WERI-Rb-1 (cell line): ENCODE measurements at regions not wholly inside any gene's neighbourhood (a gene's known extent, or its start where the extent isn't known, plus 50 kb on each side); places are given as distances from the start of the nearest gene placed in this dataset.

Source experiments
- DNase-seq: peaks from one replicate; pipeline ENCODE4 v3.0.0-alpha.2; 2020
- H3K27ac ChIP-seq: fragments of 250-450 bp; sonication (Bioruptor Pico); 2 replicates; pipeline ENCODE4 v1.5.1; 2020; ENCODE audit warnings: mild to moderate bottlenecking, moderate library complexity
- H3K27me3 ChIP-seq: fragments of 250-450 bp; sonication (Bioruptor Pico); 2 replicates; pipeline ENCODE4 v1.5.1; 2021; ENCODE audit warnings: mild to moderate bottlenecking, low read depth, moderate library complexity; ENCODE audit not compliant: insufficient read depth, severe bottlenecking
- H3K36me3 ChIP-seq: fragments of 250-450 bp; sonication (Bioruptor Pico); 2 replicates; pipeline ENCODE4 v1.5.1; 2020; ENCODE audit warnings: mild to moderate bottlenecking, moderate library complexity
- H3K4me3 ChIP-seq: 2 replicates; pipeline ENCODE4 v1.5.1; 2011; ENCODE audit warnings: low read depth, mild to moderate bottlenecking, control low read depth, low read length
- H3K9me3 ChIP-seq: fragments of 250-450 bp; sonication (Bioruptor Pico); 2 replicates; pipeline ENCODE4 v1.5.1; 2021; ENCODE audit warnings: mild to moderate bottlenecking, moderate library complexity; ENCODE audit not compliant: severe bottlenecking
- TF ChIP-seq, protein P1 (sequence below): IDR thresholded peaks from 2 replicates; pipeline ENCODE4 v1.5.1; 2011; ENCODE audit warnings: low read depth, mild to moderate bottlenecking, control low read depth, inconsistent platforms, low read length

DNA sequence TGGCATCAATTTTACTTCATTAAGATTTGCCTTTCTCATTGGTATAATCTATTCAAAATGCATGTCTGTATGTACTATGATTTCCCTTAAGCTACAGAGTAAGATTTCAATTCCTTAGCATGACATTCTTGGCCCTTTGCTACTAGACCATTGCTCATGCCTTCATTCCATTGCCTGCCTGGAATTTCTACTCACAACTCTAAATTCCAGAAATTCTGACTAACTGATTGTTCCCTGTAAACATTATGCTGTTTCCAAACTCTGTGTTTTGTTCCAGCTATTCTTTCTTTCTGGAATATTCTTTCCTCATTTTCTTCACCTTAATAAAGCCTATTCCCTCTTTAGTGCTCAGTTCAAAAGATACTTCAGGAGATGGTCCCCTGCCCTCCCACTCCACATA is 568.8 kb upstream of the SEMA6A start:
- Histone ChIP-seq H3K9me3 (no peaks in the 10 kb centered on the region), H3K27ac (no peak overlapping the region), H3K36me3 (no peaks in the 10 kb centered on the region), H3K4me3 (no peak overlapping the region), H3K27me3 (no peaks in the 10 kb centered on the region)
- TF ChIP-seq, protein P1, sequence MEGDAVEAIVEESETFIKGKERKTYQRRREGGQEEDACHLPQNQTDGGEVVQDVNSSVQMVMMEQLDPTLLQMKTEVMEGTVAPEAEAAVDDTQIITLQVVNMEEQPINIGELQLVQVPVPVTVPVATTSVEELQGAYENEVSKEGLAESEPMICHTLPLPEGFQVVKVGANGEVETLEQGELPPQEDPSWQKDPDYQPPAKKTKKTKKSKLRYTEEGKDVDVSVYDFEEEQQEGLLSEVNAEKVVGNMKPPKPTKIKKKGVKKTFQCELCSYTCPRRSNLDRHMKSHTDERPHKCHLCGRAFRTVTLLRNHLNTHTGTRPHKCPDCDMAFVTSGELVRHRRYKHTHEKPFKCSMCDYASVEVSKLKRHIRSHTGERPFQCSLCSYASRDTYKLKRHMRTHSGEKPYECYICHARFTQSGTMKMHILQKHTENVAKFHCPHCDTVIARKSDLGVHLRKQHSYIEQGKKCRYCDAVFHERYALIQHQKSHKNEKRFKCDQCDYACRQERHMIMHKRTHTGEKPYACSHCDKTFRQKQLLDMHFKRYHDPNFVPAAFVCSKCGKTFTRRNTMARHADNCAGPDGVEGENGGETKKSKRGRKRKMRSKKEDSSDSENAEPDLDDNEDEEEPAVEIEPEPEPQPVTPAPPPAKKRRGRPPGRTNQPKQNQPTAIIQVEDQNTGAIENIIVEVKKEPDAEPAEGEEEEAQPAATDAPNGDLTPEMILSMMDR = no peak
- DNase-seq = no peak

DNA sequence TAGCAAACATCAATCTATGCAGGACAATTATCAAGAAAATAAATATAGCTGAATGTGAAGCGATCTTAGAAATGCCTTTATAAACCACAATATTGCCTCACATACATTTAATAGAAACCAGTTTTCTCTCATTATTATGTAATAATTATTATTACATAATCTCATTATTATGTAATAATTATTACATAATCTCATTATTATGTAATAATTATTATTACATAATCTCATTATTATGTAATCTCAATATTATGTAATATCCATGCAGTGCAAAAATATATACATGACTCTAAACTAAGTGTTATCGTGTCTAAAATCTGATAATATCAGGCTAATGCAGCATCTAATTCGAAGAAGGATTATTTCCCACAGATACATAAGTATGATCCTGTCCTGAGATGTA is 563.9 kb upstream of the SEMA6A start:
- no peaks in the 10 kb centered on the region for H3K9me3 ChIP-seq
- H3K27ac ChIP-seq = no peak overlapping the region
- TF ChIP-seq, protein P1 = no peak
- no peak for DNase-seq
- H3K36me3 ChIP-seq = no peaks in the 10 kb centered on the region
- no peaks in the 10 kb centered on the region for H3K27me3 ChIP-seq
- no peak overlapping the region for H3K4me3 ChIP-seq

- Histone ChIP-seq H3K9me3 (no peaks in the 10 kb centered on the region), H3K36me3 (no peaks in the 10 kb centered on the region), H3K27ac (no peak overlapping the region), H3K27me3 (no peaks in the 10 kb centered on the region), H3K4me3 (no peak overlapping the region)
- TF ChIP-seq, protein P1 = no peak
- no peak for DNase-seq
These were observed 561.2 kb upstream of the SEMA6A start for GRCh38 chr5:117135851-117136250.

- Histone ChIP-seq H3K27ac (no peak overlapping the region), H3K4me3 (no peak overlapping the region), H3K9me3 (no peaks in the 10 kb centered on the region), H3K27me3 (no peaks in the 10 kb centered on the region), H3K36me3 (no peaks in the 10 kb centered on the region)
- no peak for DNase-seq
- TF ChIP-seq, protein P1 = no peak
These were observed 558.6 kb upstream of the SEMA6A start for GRCh38 chr5:117133198-117133597.

DNA sequence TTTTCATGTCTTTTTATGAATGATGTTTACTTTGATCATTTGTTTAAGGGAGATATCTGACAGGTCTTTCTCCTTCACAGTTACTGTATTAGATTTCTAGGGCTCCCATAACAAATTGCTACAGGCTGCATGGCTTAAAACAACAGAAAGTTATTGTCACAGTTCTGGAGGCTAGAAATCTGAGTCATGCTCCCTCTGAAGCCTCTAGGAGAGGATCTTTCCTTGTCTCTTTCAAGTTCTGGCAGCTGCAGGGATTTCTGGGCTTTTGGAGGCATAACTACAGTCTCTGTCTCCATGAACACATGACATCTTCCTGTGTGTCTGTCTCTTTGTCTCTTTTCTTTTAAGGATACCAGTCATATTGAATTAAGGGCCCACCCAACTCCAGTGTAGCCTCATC is 557.3 kb upstream of the SEMA6A start:
- H3K27me3 ChIP-seq = no peaks in the 10 kb centered on the region
- H3K36me3 ChIP-seq = no peaks in the 10 kb centered on the region
- no peaks in the 10 kb centered on the region for H3K9me3 ChIP-seq
- TF ChIP-seq, protein P1 = no peak
- no peak for DNase-seq
- H3K4me3 ChIP-seq = no peak overlapping the region
- no peak overlapping the region for H3K27ac ChIP-seq

GRCh38 chr5:117131048-117131679 is 556.5 kb upstream of the SEMA6A start:
- Histone ChIP-seq H3K27ac (no peak overlapping the region), H3K27me3 (no peaks in the 10 kb centered on the region), H3K9me3 (no peaks in the 10 kb centered on the region), H3K36me3 (no peaks in the 10 kb centered on the region), H3K4me3 (no peak overlapping the region)
- no peak for DNase-seq
- TF ChIP-seq, protein P1 = no peak
